HG03066 (cell line): ENCODE measurements at regions not wholly inside any gene's neighbourhood (a gene's known extent, or its start where the extent isn't known, plus 50 kb on each side); places are given as distances from the start of the nearest gene placed in this dataset.

Experiments
- ATAC-seq: cut with Tn5 transposase; IDR thresholded peaks from one replicate; pipeline ENCODE4 v1.9.1; 2021; ENCODE audit warnings: low read depth; ENCODE audit not compliant: unreplicated experiment

DNA sequence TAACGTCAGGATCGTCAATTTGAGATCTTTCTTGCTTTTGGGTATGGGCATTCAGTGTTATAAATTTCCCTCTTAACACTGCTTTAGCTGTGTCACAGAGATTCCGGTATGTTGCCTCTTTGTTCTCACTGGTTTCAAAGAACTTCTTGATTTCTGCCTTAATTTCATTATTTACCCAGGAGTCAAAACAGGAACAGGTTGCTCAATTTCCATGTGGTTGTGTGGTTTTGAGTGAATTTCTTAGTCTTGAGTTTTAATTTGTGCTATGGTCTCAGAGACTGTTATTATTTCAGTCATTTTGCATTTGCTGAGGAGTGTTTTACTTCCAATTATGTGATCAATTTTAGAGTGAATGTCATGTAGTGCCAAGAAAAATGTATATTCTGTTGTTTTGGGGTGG, 153.1 kb downstream of the PCDH17 start:
- no peak for ATAC-seq

DNA sequence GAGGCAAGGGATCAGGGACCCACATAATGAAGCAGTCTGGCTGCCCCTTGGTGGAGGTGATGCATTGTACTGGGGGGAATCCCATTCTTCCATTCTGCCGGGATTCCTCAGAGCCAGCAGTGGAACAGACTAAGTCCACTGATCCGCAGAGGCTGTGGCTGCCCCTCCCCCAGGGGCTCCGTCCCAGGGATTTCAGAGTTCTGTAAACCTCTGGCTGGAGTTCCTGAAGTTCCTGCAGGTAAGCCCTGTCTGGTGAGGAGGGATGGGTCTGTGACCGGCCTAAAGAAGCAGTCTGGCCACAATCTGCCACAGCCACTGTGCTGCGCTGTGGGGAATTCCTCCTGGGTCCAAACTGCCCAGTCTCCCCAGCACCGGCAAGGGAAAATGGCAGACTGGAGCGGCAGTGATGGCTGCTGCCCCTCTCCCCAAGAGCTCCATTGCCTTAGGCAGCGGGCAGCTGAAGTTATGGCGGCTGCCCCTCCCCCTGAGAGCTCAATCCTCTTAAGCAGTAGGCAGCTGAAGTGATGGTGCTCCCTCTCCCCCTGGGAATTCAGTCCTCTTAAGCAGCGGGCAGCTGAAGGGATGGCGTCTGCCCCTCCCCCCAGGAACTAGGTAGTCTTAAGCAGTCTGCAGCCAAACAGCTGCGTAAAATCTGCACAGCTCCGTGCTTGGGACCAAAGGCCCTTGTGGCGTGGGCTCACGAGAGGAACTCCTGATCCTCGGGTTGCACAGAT, 155.7 kb downstream of the PCDH17 start:
- no peak for ATAC-seq

DNA sequence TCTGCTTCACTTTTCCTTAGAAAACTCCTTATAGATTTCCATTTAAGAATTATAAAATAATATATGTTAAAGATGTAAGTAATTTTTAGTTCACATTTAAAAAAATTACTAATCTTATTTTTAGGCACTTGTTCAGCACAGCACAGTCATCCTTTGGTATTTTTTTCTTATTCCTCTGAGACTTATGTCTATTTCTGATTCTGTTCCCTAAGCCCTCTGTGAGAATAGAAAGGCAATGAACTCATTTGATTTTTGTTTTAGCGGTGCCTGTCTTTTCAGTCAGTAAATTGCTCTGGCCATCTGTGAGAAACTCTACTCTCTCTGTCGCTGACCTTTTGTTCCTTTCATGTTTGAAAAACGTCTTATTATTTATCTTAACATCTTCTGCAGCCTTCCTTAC, 168.1 kb downstream of the PCDH17 start:
- ATAC-seq: no peak

DNA sequence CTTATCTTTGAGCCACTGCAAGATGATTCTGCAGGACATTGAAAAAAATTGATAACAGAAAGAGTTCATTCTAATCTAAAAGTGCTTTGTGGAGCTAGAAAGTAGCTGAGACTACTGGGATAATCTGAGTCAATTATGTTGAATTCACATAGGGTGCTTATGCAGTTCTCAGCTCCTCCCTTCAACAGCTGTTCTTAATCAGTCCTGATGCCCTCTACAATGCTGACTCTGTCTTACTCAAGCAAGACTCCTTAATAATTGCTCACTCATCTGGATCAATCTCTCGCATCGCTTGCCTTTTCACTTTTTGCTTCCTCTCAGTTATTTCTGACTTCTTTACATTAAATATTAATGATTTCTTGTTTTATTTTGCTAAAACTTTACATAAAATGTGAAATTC, 182.1 kb downstream of the PCDH17 start:
- no peak for ATAC-seq

DNA sequence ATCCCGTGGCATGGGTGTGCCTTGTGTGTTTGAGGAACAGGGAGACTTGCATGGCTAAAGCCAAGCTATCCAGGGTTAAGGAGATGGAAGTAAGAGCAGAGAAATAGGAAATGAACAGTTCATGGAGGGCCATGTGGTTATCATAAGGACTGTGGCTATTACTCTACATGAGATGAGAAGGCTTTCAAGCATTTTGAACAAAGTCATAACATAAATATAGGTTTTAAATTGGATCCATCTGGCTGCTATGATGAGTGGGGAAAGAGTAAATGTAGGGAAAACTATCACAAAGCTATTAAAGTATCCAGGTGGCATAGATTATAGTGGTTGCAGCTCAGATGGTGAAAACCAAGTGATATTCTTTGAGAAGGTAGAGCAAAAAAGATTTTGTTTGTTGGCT, 184.1 kb downstream of the PCDH17 start:
- ATAC-seq: no peak

DNA sequence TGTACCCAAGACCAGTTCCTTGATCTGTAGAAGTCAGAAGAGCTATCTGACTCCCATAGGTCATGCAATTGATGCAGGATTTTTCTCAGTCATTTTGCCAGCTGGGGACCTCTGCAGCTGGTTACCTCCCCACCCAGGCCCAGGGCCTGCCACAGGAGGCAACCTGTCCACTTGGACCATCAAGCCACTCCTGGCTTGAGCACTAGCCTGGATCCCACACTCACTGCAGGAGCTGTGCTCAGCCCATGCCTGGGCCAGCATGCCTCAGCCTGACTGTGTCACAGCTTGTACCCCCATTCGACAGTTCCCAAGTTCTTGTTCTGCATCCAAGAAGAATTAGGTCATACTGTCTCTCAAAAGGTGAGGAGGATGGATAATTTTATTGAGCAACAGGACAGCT, 189.4 kb downstream of the PCDH17 start:
- ATAC-seq: no peak

- ATAC-seq: no peak
Measured at GRCh38 chr13:57823704-57824103, 192.2 kb downstream of the PCDH17 start.

DNA sequence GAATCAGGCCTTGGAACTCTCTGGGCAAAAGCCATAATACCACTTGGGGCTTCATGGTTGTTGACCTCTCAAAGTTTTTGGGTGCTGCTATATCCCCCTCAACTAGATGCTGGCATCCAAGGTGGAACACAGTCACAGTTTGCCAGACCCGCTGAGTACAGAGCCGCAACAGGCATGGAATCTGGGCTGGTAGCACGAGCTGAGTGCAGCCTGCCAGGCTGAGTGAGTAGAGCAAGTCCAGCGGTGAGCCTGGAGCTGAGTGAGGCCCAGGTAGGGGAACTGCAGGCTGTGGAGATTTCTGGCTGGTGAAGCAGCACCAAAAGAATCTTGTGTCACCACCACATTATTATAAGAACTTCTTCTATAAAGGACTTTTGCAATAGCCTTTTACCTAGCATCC, 192.6 kb downstream of the PCDH17 start:
- ATAC-seq: no peak

DNA sequence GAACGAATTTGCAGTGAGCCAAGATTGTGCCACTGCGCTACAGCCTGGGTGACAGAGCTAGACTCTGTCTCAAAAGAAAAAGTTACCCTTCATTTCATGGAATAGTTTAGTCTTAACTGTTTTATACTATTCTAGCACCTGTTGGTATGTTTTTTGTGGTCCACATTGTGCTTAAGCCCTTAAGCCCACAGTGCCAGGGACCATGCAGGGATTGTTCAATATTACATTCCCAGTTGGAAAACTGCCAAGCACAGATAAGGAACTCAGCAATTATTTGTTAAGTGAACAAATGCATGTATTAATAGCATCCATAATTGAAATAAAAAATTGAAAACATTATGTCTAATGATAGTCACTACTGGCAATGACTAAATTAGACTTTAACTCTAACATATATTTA, 193.5 kb downstream of the PCDH17 start:
- ATAC-seq: no peak

DNA sequence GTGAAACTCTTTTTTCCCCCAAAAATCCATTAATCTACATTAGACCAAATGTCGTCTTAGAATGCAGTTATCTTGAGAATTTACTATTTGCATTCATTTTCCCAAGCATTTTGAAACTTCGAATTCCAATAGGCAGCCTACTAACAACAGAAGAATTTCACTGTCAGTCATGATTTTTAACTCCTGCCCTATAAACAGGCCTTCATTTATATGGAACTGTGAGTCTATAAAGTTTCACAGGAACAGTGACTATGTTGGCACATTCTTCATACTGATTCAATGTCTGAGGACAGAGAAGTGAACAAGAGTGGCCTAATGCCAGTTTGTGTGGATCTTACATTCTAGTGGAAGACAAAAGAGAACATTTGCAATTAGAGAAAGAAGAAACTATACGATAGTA, 198.0 kb downstream of the PCDH17 start:
- ATAC-seq: no peak

- ATAC-seq: no peak
Measured at GRCh38 chr13:57832187-57832586, 200.6 kb downstream of the PCDH17 start.

DNA sequence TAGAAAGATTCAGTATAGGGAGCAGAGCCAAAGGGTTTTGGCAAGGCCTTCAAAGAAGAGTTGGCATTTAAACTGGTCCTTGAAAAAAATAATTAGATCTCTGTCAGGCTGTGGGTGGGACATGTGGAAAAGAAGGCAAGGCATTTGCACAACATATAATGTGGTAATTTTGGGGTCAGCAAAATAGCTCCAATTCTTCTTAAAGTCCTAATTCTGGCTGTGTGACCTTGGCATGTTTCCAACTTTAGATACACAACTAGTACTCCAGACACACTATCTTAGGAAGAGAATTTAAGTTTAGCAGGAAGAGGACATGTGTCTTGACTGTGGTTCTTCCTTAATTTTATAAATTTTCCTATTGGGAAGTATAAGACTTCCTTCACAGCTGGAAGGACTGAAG, 206.3 kb downstream of the PCDH17 start:
- ATAC-seq: no peak

GRCh38 chr13:57843521-57843920, 212.0 kb downstream of the PCDH17 start:
- ATAC-seq: no peak

DNA sequence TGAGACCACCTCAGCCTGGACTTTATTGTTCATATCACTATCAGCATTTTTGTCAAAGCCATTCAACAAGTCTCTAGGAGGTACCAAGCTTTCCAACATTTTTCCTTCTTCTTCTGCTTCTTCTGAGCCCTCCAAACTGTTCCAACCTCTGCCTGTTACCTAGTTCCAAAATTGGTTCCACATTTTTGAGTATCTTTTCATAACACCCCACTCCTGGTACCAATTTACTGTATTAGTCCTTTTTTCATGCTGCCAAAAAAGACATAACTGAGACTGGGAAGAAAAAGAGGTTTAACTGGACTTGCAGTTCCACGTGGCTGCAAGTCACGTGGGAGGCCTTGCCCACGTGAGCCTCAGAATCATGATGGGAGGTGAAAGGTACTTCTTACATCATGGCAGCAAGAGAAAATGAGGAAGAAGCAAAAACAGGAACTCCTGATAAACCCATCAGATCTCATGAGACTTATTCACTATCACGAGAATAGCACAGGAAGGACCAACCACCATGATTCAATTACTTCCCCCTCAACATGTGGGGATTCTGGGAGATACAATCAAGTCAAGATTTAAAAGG, 215.1 kb downstream of the PCDH17 start:
- ATAC-seq: no peak

GRCh38 chr13:57857945-57858344, 226.4 kb downstream of the PCDH17 start:
- no peak for ATAC-seq

- ATAC-seq: no peak
Measured at GRCh38 chr13:57858376-57858775, 226.8 kb downstream of the PCDH17 start.

DNA sequence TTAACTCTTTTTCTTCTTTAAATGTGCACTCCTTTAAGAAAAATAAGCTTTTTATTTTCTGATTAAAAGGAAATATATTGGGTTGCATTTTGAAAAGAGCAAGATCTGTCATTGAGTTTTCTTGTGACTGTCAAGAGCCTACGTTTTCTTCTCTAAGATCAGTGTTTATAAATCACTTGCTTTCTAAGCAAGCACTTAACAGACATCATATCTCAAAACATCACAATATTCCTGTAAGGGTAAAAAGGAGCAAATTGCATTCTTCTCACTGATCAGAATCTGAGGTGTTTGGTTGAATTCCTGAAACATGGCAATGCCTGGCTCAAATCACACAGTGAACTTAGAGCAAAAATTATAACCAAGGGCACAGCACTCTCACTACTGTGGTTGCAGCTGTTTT, 231.3 kb downstream of the PCDH17 start:
- ATAC-seq: no peak

GRCh38 chr13:57865600-57866294, 234.2 kb downstream of the PCDH17 start:
- no peak for ATAC-seq

GRCh38 chr13:57874530-57874929, 243.0 kb downstream of the PCDH17 start:
- no peak for ATAC-seq

DNA sequence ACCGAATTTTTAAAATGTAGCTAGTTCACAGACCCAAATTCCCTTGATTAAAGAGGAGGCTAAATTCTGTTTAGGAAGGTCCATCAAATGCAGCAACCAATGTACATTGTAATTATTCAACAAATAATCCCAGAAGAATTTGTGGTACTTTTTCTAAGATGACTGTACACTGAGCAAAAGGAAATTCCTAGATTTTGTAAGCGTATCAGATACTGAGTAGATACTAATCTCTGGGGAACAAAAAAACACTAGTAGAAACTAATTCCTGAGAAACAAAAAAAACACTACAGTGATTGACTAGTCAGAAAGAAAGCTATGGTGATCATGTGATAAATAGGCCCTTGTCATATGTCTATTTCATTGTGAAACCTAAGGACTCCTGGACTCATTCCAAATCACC, 246.1 kb downstream of the PCDH17 start:
- no peak for ATAC-seq

GRCh38 chr13:57878291-57878690, 246.7 kb downstream of the PCDH17 start:
- no peak for ATAC-seq

DNA sequence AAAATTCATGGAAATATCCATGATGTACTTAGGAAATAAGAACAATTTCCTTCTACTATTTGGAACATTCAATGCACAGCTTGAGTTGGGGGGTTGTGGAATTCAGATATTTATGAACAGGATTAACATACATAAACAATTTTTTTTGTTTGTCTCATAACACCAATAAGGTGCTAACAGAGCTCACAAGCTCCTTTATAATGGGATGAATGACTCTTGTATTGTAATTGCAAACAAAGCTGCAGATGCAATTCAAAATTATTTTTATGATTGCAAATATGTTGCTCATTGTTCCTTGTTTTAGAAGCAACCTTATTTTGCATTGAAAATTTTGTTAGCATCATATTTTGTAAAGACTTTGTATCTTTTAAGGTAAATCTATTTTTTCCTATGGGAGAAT, 265.7 kb downstream of the PCDH17 start:
- ATAC-seq: no peak
